Hepatocyte (in vitro differentiated cells): ENCODE measurements at regions not wholly inside any gene's neighbourhood (a gene's known extent, or its start where the extent isn't known, plus 50 kb on each side); places are given as distances from the start of the nearest gene placed in this dataset.

ENCODE experiments used
- CTCF ChIP-seq: fragments of 200-600 bp; sonication (generic); IDR thresholded peaks from 2 replicates; pipeline ENCODE4 v1.5.1; 2016; ENCODE audit warnings: antibody characterized with exemption, mild to moderate bottlenecking; ENCODE audit not compliant: poor library complexity
- EZH2phosphoT487 ChIP-seq: fragments of 200-600 bp; sonication (generic); IDR thresholded peaks from one replicate; pipeline ENCODE4 v1.6.1; 2018; ENCODE audit warnings: antibody characterized with exemption, mild to moderate bottlenecking, low read depth, moderate library complexity; ENCODE audit not compliant: unreplicated experiment, severe bottlenecking

GRCh38 chr5:153067869-153068268 lies 422.6 kb upstream of the GRIA1 start:
- TF ChIP-seq CTCF (no peak), EZH2phosphoT487 (no peak)
